A549 (cell line): ENCODE measurements at regions not wholly inside any gene's neighbourhood (a gene's known extent, or its start where the extent isn't known, plus 50 kb on each side); places are given as distances from the start of the nearest gene placed in this dataset.

Experiments used
- BHLHE40 ChIP-seq: IDR thresholded peaks from 2 replicates; pipeline ENCODE4 v1.6.1; 2012; ENCODE audit warnings: low read depth, low read length, inconsistent platforms
- CEBPB ChIP-seq, 2 experiments: fragments of >200 bp in 1 of 2; sonication (Bioruptor Twin) in 1 of 2; formaldehyde crosslinking in 1 of 2; IDR thresholded peaks; 2 replicates each; pipeline ENCODE4 v1.6.1; 2012 to 2016
- CHD2 ChIP-seq: fragments of 150-350 bp; IDR thresholded peaks from 2 replicates; pipeline ENCODE4 v1.6.1; 2014; ENCODE audit warnings: low read length; ENCODE audit not compliant: partially characterized antibody
- CHD4 ChIP-seq: fragments of 200-600 bp; sonication (generic); IDR thresholded peaks from 2 replicates; pipeline ENCODE4 v1.6.1; 2016; ENCODE audit warnings: antibody characterized with exemption, mild to moderate bottlenecking, borderline replicate concordance
- ESRRA ChIP-seq: fragments of 150-350 bp; IDR thresholded peaks from 2 replicates; pipeline ENCODE4 v1.6.1; 2014; ENCODE audit warnings: mild to moderate bottlenecking, low read length, borderline replicate concordance
- MYC ChIP-seq: IDR thresholded peaks from 2 replicates; pipeline ENCODE4 v1.6.1; 2012; ENCODE audit warnings: mild to moderate bottlenecking, inconsistent platforms, low read length, improper control_type of control experiment, borderline replicate concordance
- NFE2L2 ChIP-seq: fragments of 150-350 bp; conservative IDR thresholded peaks from 2 replicates; pipeline ENCODE4 v1.6.1; 2014; ENCODE audit warnings: low read length
- POLR2A ChIP-seq: IDR thresholded peaks from 2 replicates; pipeline ENCODE4 v1.6.1; 2012; ENCODE audit warnings: mild to moderate bottlenecking, low read length
- RAD21 ChIP-seq, 2 experiments: fragments of >200 bp in 1 of 2; sonication (Bioruptor Twin) in 1 of 2; formaldehyde crosslinking in 1 of 2; IDR thresholded peaks in 1 of 2; conservative IDR thresholded peaks in 1 of 2; 2 replicates in 1 of 2; 3 replicates in 1 of 2; pipeline ENCODE4 v1.6.1; 2012 to 2018; ENCODE audit warnings: inconsistent platforms in 1 of 2
- RCOR1 ChIP-seq: fragments of 150-350 bp; IDR thresholded peaks from 2 replicates; pipeline ENCODE4 v1.6.1; 2014; ENCODE audit warnings: antibody characterized with exemption, low read length, low read depth
- SMC3 ChIP-seq: fragments of >200 bp; sonication (Bioruptor Twin); formaldehyde crosslinking; IDR thresholded peaks from 3 replicates; pipeline ENCODE4 v1.6.1; 2018; ENCODE audit warnings: inconsistent platforms
- TF ChIP-seq, protein P1 (sequence below): fragments of 200-600 bp; sonication (generic); IDR thresholded peaks from 2 replicates; pipeline ENCODE4 v1.6.1; 2016; ENCODE audit warnings: antibody characterized with exemption, mild to moderate bottlenecking, moderate library complexity
- TF ChIP-seq, protein P2 (sequence below): fragments of >200 bp; sonication (Bioruptor Twin); formaldehyde crosslinking; IDR thresholded peaks from 3 replicates; pipeline ENCODE4 v1.5.1; 2016
- TF ChIP-seq, protein P3 (sequence below): fragments of 150-350 bp; IDR thresholded peaks from 2 replicates; pipeline ENCODE4 v1.6.1; 2014; ENCODE audit warnings: low read depth, mild to moderate bottlenecking, low read length

DNA sequence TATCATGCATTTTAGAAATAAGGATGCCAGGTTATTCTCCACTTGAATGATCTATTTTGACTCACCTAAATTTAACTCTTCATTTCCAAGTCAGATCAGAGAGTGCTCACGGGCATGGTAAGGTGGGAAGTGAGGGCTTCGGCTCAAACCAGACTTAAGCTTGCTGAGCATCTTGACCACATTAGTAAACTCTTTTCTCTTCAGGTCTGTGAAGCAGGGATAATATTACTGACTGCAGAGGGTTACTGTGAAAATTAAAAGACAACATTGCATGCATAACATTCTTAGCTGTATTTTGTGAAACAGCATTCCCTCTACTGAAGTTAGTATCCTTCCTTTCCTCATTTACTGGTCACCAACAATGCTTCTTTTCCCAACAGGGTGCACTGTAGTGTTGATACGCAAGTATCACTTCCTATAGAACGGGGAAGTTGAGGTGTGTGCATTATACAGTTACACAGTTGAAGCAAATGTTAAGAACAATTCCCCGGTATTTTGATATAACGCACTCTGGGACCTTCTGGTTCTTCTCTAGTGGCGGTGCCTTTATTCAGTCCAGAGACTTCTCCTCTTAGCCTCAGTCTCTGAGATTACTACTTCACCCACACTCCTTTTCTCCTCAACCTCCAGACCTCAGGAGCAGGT, 74.1 kb upstream of the MNS1 start:
- TF ChIP-seq, protein P1, sequence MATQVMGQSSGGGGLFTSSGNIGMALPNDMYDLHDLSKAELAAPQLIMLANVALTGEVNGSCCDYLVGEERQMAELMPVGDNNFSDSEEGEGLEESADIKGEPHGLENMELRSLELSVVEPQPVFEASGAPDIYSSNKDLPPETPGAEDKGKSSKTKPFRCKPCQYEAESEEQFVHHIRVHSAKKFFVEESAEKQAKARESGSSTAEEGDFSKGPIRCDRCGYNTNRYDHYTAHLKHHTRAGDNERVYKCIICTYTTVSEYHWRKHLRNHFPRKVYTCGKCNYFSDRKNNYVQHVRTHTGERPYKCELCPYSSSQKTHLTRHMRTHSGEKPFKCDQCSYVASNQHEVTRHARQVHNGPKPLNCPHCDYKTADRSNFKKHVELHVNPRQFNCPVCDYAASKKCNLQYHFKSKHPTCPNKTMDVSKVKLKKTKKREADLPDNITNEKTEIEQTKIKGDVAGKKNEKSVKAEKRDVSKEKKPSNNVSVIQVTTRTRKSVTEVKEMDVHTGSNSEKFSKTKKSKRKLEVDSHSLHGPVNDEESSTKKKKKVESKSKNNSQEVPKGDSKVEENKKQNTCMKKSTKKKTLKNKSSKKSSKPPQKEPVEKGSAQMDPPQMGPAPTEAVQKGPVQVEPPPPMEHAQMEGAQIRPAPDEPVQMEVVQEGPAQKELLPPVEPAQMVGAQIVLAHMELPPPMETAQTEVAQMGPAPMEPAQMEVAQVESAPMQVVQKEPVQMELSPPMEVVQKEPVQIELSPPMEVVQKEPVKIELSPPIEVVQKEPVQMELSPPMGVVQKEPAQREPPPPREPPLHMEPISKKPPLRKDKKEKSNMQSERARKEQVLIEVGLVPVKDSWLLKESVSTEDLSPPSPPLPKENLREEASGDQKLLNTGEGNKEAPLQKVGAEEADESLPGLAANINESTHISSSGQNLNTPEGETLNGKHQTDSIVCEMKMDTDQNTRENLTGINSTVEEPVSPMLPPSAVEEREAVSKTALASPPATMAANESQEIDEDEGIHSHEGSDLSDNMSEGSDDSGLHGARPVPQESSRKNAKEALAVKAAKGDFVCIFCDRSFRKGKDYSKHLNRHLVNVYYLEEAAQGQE: no peak
- no peak for TF ChIP-seq CHD4
- TF ChIP-seq, protein P2, sequence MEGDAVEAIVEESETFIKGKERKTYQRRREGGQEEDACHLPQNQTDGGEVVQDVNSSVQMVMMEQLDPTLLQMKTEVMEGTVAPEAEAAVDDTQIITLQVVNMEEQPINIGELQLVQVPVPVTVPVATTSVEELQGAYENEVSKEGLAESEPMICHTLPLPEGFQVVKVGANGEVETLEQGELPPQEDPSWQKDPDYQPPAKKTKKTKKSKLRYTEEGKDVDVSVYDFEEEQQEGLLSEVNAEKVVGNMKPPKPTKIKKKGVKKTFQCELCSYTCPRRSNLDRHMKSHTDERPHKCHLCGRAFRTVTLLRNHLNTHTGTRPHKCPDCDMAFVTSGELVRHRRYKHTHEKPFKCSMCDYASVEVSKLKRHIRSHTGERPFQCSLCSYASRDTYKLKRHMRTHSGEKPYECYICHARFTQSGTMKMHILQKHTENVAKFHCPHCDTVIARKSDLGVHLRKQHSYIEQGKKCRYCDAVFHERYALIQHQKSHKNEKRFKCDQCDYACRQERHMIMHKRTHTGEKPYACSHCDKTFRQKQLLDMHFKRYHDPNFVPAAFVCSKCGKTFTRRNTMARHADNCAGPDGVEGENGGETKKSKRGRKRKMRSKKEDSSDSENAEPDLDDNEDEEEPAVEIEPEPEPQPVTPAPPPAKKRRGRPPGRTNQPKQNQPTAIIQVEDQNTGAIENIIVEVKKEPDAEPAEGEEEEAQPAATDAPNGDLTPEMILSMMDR: no peak
- TF ChIP-seq ESRRA: no peak
- no peak for TF ChIP-seq POLR2A
- TF ChIP-seq MYC: no peak
- TF ChIP-seq BHLHE40: no peak
- no peak for TF ChIP-seq RCOR1
- TF ChIP-seq CHD2: no peak
- no peak for TF ChIP-seq CEBPB (IDR thresholded peaks at IDR 0.05)
- TF ChIP-seq, protein P3, sequence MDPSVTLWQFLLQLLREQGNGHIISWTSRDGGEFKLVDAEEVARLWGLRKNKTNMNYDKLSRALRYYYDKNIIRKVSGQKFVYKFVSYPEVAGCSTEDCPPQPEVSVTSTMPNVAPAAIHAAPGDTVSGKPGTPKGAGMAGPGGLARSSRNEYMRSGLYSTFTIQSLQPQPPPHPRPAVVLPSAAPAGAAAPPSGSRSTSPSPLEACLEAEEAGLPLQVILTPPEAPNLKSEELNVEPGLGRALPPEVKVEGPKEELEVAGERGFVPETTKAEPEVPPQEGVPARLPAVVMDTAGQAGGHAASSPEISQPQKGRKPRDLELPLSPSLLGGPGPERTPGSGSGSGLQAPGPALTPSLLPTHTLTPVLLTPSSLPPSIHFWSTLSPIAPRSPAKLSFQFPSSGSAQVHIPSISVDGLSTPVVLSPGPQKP: no peak
- no peak for TF ChIP-seq RAD21 (conservative IDR thresholded peaks at IDR 0.05 in 1 of 2, IDR thresholded peaks at IDR 0.05 in 1 of 2)
- TF ChIP-seq SMC3: no peak
- no peak for TF ChIP-seq NFE2L2
